HK-2 (cell line): ENCODE measurements at regions not wholly inside any gene's neighbourhood (a gene's known extent, or its start where the extent isn't known, plus 50 kb on each side); places are given as distances from the start of the nearest gene placed in this dataset.
"Not testable (repeated sequence)": the region's sequence is repeated elsewhere in the genome, so short reads cannot be mapped to it uniquely, and the experiment has no call there.

Experiments
- DNase-seq: peaks from one replicate; pipeline ENCODE4 v3.0.0-alpha.2; 2018; ENCODE audit not compliant: unreplicated experiment

DNA sequence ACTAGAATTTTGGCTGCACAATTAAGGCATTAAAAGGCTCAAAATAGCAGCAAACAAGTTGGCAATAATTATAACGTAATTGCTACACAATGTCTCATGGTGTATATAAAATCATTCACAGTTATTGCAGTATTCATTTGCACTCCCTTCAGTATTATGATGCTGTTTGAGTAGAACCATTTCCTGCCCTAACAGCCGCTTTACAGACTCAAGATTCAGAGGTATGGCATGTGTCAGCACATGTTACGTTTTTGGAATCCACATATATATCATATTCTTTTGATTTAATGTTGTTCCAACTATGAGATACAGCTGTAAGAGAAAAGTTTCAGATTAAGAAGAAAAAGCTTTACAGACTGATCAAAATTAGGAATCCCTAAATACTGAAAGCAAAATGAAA, 56.3 kb upstream of the NCKAP5 start:
- DNase-seq, result no peak

GRCh38 chr2:133627741-133628140, 59.5 kb upstream of the NCKAP5 start:
- no peak for DNase-seq

DNA sequence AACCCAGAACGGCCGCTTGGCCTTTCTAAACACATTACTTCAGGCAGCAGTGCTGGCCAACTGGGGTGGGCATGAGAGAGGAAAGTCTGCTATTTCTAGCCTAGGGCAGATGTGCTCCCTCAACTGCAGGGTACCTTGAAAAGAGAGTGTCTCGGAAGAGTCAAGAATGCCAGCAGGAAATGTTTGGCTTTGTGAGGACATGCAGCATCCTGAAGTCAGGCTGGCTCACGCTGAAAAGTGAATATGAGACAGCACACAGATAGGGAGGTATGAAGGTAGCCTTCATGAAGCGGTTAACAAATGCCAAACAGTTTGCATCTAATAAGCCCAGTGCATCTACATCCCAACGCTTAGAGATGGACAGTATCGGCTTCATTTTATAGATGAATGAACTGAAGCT, 65.0 kb upstream of the NCKAP5 start:
- no peak for DNase-seq

GRCh38 chr2:133633881-133634409, 65.7 kb upstream of the NCKAP5 start:
- DNase-seq, result no peak

DNA sequence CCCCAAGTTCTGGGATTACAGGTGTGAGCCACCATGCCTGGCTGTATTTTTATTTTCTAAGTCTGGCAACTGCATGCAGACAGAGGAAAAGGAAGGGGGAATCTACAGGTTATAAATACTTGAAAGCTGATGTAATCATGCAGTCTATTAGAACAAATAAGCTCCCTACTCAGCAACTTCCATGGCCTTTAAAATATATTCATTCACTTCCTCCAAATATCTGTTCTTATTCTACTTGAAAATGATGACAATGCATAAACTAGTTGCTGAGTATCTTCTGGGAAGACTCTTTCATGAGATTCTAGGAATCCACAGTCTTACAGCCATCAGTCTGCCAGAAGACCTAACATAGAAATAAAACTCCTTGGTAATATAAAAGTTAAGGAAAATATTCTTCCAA, 66.9 kb upstream of the NCKAP5 start:
- DNase-seq, result no peak

DNA sequence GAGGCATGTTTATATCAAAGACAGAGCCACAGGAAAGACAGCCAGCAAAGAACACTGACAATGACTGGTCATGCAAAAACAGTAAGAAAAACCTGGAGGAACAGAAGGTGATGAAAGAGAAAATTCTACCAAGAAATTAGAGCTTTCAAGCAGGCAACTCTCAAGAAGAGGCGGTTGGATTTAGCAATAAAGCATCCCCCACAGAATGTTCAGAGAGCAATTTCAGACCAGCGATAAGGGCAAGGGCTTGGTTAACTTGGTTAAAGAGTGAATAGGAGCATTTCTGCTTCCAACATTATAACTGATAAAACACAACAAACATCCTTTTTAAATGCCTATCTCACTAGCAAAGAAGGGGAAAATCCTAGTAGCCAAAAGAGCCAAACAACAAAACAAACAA, 68.0 kb upstream of the NCKAP5 start:
- DNase-seq, result no peak

GRCh38 chr2:133640103-133640502, 71.8 kb upstream of the NCKAP5 start:
- no peak for DNase-seq

DNA sequence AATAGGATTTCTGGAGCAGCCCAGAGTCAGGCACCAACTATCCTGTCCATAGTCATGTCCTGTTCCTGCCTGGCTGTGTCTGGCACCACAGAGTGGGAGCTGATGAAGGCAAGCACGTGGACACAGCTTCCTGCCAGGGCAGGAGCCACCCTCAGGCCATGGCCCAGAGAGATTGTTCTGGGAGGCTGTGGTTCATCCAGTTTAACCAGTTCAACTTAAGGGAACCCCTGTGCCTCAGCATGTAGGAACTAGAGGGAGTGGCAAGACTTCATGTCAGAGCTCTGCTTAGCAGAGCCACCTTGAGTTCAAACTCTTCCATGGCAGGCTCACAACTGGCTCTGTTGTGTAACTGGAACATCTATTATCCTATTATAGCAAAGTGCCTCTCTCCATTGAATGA, 73.2 kb upstream of the NCKAP5 start:
- DNase-seq, result no peak

GRCh38 chr2:133641942-133642725, 73.9 kb upstream of the NCKAP5 start:
- no peak for DNase-seq

- DNase-seq, result no peak
Measured at GRCh38 chr2:133642791-133643191, 74.5 kb upstream of the NCKAP5 start.

GRCh38 chr2:133643863-133644262, 75.6 kb upstream of the NCKAP5 start:
- DNase-seq, result no peak

DNA sequence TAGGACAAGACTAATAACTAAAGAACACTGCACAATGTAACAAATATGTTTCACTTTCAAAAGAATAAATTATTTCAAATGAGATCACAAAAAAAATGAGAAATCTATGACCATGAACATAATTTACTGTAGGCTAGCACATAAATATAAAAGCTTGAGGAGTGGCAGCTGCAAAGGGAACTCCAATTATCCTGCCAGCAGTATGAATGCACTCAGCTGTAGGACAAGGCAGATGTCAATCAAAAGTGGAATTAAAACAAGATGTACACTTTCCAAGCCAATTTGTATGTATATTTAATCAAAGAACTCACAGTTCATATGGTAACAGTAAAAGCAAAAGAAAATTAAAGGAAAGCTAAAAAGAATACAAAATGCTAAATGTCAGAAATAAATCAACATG, 76.6 kb upstream of the NCKAP5 start:
- no peak for DNase-seq

DNA sequence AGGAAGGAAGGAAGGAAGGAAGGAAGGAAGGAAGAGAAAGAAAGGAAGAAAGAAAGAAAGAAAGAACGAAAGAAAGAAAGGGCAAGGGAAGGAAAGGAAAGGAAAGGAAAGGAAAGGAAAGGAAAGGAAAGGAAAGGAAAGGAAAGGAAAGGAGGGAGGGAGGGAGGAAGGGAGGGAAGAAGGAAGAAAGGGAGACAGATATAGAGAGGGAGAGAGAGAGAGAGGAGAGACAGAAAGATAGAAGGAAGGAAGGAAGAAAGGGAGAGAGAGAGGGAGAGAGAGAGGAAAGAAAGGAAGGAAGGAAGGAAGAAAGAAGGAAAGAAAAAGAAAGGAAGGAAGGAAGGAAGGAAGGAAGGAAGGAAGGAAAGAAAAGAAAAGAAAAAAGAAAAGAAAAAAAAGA, 79.1 kb upstream of the NCKAP5 start:
- not testable (repeated sequence) for DNase-seq

DNA sequence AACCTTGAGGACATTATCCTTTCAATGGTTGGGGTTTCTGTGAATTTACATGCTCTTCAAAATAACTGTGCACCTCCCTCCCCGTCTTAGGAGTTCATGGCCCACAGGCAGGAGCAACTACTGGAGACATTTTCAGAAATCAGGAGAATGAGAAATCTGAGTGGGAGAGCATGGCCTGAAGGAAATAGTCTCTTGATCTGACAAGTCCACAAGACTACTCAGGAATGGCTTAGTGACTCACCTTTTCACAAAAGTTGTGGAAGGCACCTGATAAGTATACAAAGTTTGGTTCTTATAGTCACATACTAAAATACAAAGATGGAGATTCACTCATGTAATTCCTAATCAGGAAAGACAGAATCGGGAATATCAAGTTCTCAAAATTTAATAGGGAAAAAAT, 83.6 kb upstream of the NCKAP5 start:
- no peak for DNase-seq

- DNase-seq, result no peak
Measured at GRCh38 chr2:133652398-133652797, 84.1 kb upstream of the NCKAP5 start.

DNA sequence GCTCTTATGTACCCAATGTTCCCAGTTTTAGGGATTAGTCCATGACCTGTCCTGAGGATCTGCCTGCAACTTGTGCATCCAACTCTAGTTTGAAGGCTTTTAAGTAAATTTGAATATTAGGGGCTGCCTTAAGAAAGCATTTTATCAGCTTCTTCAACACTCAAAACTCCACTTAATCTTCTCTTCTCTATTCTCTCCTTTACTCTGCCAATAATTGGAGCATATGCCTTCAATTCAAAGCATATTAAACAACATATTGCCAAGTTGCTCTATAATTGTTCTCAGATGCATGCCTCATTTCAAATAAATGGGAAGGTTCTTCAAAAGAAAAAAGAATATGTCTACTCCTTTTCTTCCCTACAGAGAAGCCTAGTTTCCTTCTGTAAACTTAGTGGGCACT, 84.8 kb upstream of the NCKAP5 start:
- DNase-seq, result no peak

GRCh38 chr2:133654949-133655348, 86.7 kb upstream of the NCKAP5 start:
- DNase-seq, result no peak

- no peak for DNase-seq
Measured at GRCh38 chr2:133655610-133656009, 87.3 kb upstream of the NCKAP5 start.

DNA sequence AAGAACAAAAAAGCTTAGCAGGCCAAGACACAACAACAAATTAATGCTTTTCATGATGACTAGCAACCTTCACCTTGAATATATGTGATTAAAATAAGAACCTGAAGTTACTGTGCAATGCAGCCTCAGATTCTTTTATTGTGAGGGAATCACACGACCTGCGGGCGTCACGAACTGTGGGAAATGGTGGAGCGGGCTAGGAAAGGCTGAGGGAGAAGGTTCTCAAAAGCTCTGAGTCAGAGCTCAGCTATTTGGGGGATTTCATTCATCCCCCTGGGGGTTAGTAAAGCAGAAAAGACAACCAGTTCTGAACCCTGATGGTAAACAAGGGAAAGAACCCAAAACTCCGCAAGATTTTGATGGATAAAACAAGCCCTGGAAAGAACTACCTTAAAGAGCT, 89.3 kb upstream of the NCKAP5 start:
- DNase-seq, result peak; percentile 38

DNA sequence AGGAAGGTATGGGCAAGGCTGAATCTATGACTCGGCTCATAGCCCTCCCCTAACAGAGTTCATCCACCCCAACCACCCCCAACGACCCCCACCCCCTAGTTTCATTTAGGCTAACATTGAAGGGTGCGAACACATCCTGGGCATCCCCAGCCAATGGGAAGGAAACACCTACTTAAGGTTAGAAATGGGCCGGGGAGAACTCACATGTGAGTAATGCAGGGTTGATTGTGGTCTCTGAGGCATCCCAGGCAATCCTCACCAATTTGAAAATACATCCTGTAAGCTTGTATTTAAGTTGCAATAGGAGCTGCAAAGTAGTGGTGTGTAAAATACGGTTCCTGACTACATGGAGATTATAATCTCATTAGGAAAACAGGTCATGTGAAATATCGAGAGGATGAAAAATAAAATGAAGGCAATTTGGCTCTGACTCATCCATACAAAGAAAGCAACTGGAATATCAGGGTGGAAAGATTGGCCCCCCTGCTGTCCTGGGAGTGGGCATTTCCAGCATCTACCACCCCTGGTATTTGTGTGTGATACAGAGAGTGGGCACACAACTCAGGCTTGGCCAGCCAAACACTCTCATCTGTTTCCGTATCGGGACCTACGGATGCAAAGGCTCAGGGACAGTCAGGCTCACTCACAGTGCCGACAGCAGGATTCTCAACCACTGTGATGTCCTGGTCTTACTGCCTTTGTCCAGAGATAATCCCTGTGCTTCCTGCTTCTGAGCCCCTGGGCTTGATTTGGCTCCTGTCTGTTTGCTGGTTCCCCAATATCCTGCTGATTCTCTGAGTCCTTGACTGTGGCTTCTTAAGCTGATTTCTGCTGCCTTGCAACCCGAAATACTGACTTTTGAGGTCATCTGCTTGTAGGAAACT, 90.0 kb upstream of the NCKAP5 start:
- DNase-seq, result peak; percentile 19

DNA sequence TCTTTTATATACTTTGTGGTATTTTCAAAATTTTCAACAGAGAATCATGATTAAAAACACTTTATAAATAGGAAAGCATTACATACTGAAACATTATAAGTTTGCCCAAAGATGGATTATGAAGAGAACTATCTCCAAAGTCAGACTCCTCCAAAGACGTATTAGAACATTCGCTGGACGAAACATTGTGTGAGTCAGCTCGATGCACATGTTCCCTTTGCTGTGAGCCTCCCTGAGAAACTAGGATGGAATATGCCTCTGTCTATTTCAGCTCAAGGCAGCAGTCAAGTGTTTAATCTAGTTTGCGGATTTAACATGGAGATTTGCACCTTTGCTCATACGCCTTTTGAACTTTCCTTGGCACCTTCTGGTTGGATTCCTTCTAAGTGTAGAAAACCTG, 92.2 kb upstream of the NCKAP5 start:
- DNase-seq, result no peak

DNA sequence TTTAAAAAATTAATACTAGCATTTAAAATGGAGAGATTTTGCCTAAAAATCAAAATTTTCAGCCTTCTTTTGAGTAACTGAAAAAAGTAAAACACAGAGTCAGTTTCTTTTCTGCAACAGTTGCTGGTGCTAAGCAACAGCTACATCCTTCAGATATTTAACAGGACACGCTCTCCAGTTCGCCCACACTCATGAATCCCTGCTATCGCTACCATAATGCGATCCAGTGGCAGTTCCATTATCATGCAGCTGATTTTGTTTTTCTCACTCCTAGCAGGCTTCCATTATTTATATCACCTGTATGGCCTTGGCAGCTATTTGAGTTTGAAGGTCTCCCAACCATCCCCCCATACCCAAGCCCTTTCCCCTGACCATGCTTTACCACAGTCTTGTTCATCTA, 93.1 kb upstream of the NCKAP5 start:
- DNase-seq, result no peak

DNA sequence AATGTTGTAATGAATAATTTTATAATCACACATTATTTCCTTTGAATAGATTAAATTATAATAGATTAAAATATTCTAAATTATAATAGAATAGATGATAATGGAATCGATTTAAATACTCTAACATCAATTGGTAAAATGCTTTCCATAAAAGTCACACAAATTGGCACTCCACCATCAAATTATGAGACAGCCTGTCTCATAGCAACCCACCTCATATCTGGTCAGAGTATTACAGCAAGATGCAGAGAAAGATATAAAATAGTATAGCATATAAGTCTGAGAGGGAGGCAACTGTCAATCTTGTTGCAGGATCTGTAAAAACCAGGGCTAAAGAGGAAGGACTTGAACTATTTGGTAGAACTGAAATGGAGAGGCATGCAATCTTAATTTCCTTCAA, 98.4 kb upstream of the NCKAP5 start:
- no peak for DNase-seq
